ENCODE measurements at regions not wholly inside any gene's neighbourhood (a gene's known extent, or its start where the extent isn't known, plus 50 kb on each side); places are given as distances from the start of the nearest gene placed in this dataset.
"Not testable (repeated sequence)": the region's sequence is repeated elsewhere in the genome, so short reads cannot be mapped to it uniquely, and the experiment has no call there.

- H3K27ac ChIP-seq (ENCODE audit: insufficient read depth in 1 of 2, low read depth in 1 of 2, low read length in 2 of 2, poor library complexity in 1 of 2, severe bottlenecking in 2 of 2); CTCF ChIA-PET; H3K4me3 ChIP-seq (ENCODE audit: control insufficient read depth in 1 of 7, extremely low read depth in 1 of 7, insufficient read depth in 4 of 7, low read depth in 2 of 7, low read length in 6 of 7); POLR2A ChIA-PET; H3K36me3 ChIP-seq (ENCODE audit: control insufficient read depth in 4 of 4, insufficient read depth in 4 of 4, low read length in 3 of 4); H3K27me3 ChIP-seq (replicated peaks in 2 of 5; ENCODE audit: control insufficient read depth in 4 of 5, insufficient read depth in 5 of 5, low read length in 4 of 5); H3K9me3 ChIP-seq (ENCODE audit: control extremely low read depth in 1 of 5, control insufficient read depth in 4 of 5, insufficient read depth in 2 of 5, low read depth in 1 of 5, low read length in 4 of 5); DNase-seq; H3K4me1 ChIP-seq (ENCODE audit: control extremely low read depth in 1 of 4, control insufficient read depth in 4 of 4, insufficient read depth in 4 of 4, low read length in 3 of 4): not testable (repeated sequence)
- 78% methylated on average over 1 of the region's 4 CpGs for WGBS (ENCODE audit: insufficient coverage)
Measured at GRCh38 chr13:81226830-81227229, 885.9 kb upstream of the SPRY2 start.

DNA sequence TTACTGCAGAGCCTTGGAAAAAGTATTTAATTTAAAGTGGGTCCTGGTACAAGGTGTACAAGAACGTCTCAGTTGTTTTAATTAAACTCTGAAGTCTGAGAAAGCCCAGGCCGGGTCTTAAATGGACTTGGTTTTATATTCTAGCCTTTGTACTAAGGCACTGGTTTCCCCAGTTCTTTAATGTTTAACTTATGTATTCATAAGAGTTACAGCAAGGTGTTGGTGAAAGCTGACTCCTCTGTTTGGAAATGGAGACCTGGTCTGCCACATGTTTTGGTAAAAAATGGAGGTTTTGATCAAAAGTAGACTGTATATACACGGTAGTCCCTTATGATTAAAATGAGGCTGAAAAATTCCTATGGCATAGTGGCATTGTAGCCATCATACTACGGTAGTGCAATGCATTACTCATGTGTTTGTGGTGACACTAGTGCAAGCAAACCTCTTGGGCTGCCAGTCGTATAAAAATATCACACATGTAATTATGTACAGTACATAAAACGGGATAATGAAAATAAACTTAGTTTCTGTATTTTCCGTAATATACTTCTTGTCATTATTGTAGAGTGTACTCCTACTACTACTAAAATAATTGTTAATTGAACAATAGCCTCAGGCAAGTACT, 883.4 kb upstream of the SPRY2 start:
- 100% methylated on average over 2 of the region's 7 CpGs for WGBS (ENCODE audit: insufficient coverage)
- Histone ChIP-seq H3K9me3 (ENCODE audit: control extremely low read depth in 1 of 5, control insufficient read depth in 4 of 5, insufficient read depth in 2 of 5, low read depth in 1 of 5, low read length in 4 of 5) (peaks cover 0 to 1% (median 0%) of the 10 kb centered on the region in 5 experiments), H3K27ac (ENCODE audit: insufficient read depth in 1 of 2, low read depth in 1 of 2, low read length in 2 of 2, poor library complexity in 1 of 2, severe bottlenecking in 2 of 2) (no peak overlapping the region), H3K4me1 (ENCODE audit: control extremely low read depth in 1 of 4, control insufficient read depth in 4 of 4, insufficient read depth in 4 of 4, low read length in 3 of 4) (no peaks in the 10 kb centered on the region), H3K27me3 (replicated peaks in 2 of 5; ENCODE audit: control insufficient read depth in 4 of 5, insufficient read depth in 5 of 5, low read length in 4 of 5) (no peaks in the 10 kb centered on the region), H3K4me3 (ENCODE audit: control insufficient read depth in 1 of 7, extremely low read depth in 1 of 7, insufficient read depth in 4 of 7, low read depth in 2 of 7, low read length in 6 of 7) (no peak overlapping the region), H3K36me3 (ENCODE audit: control insufficient read depth in 4 of 4, insufficient read depth in 4 of 4, low read length in 3 of 4) (no peaks in the 10 kb centered on the region)
- CTCF ChIA-PET: no interaction called here
- POLR2A ChIA-PET: no interaction called here
- DNase-seq: no peak

DNA sequence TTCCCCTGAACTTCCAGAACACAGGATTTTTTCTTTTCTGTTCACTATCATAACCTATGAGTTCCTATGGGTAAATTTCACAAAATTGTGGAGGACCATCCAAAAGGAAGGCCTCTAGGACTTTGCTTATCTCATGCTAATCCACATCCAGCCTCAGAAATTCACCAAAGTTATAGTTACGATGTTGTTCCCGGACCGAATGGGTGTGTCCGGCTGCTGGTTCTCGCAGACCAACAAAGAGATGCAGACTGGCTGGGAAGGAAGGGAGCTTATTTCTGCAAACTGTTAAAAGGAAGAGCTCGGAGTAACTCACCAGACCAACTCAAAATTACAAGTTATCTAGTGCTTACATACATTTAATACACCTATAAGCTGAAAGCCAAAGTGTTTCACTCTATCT, 882.9 kb upstream of the SPRY2 start:
- DNase-seq: no peak
- H3K4me1 ChIP-seq (ENCODE audit: control extremely low read depth in 1 of 4, control insufficient read depth in 4 of 4, insufficient read depth in 4 of 4, low read length in 3 of 4): no peaks in the 10 kb centered on the region
- H3K4me3 ChIP-seq (ENCODE audit: control insufficient read depth in 1 of 7, extremely low read depth in 1 of 7, insufficient read depth in 4 of 7, low read depth in 2 of 7, low read length in 6 of 7): no peak overlapping the region
- POLR2A ChIA-PET: no interaction called here
- no peaks in the 10 kb centered on the region for H3K36me3 ChIP-seq (ENCODE audit: control insufficient read depth in 4 of 4, insufficient read depth in 4 of 4, low read length in 3 of 4)
- CTCF ChIA-PET: interaction anchor here (0.6 kb wide), 1 partner anchor 43 kb away, joined by 3 read pairs; no protein-coding TSS in a partner anchor
- no CpG with 5 or more reads among the region's 6 CpGs for WGBS (ENCODE audit: insufficient coverage)
- no peak overlapping the region for H3K27ac ChIP-seq (ENCODE audit: insufficient read depth in 1 of 2, low read depth in 1 of 2, low read length in 2 of 2, poor library complexity in 1 of 2, severe bottlenecking in 2 of 2)
- H3K27me3 ChIP-seq (replicated peaks in 2 of 5; ENCODE audit: control insufficient read depth in 4 of 5, insufficient read depth in 5 of 5, low read length in 4 of 5): no peaks in the 10 kb centered on the region
- H3K9me3 ChIP-seq (ENCODE audit: control extremely low read depth in 1 of 5, control insufficient read depth in 4 of 5, insufficient read depth in 2 of 5, low read depth in 1 of 5, low read length in 4 of 5): peaks cover 0 to 1% (median 0%) of the 10 kb centered on the region in 5 experiments

GRCh38 chr13:81211713-81212112, 870.8 kb upstream of the SPRY2 start:
- no peak for DNase-seq
- CTCF ChIA-PET: no interaction called here
- no peaks in the 10 kb centered on the region for H3K4me1 ChIP-seq (ENCODE audit: control extremely low read depth in 1 of 4, control insufficient read depth in 4 of 4, insufficient read depth in 4 of 4, low read length in 3 of 4)
- no peak overlapping the region for H3K27ac ChIP-seq (ENCODE audit: insufficient read depth in 1 of 2, low read depth in 1 of 2, low read length in 2 of 2, poor library complexity in 1 of 2, severe bottlenecking in 2 of 2)
- no peaks in the 10 kb centered on the region for H3K36me3 ChIP-seq (ENCODE audit: control insufficient read depth in 4 of 4, insufficient read depth in 4 of 4, low read length in 3 of 4)
- no peaks in the 10 kb centered on the region for H3K9me3 ChIP-seq (ENCODE audit: control extremely low read depth in 1 of 5, control insufficient read depth in 4 of 5, insufficient read depth in 2 of 5, low read depth in 1 of 5, low read length in 4 of 5)
- no peak overlapping the region for H3K4me3 ChIP-seq (ENCODE audit: control insufficient read depth in 1 of 7, extremely low read depth in 1 of 7, insufficient read depth in 4 of 7, low read depth in 2 of 7, low read length in 6 of 7)
- WGBS (ENCODE audit: insufficient coverage): 100% methylated on average over 1 of the region's 2 CpGs
- H3K27me3 ChIP-seq (replicated peaks in 2 of 5; ENCODE audit: control insufficient read depth in 4 of 5, insufficient read depth in 5 of 5, low read length in 4 of 5): no peaks in the 10 kb centered on the region
- POLR2A ChIA-PET: no interaction called here

DNA sequence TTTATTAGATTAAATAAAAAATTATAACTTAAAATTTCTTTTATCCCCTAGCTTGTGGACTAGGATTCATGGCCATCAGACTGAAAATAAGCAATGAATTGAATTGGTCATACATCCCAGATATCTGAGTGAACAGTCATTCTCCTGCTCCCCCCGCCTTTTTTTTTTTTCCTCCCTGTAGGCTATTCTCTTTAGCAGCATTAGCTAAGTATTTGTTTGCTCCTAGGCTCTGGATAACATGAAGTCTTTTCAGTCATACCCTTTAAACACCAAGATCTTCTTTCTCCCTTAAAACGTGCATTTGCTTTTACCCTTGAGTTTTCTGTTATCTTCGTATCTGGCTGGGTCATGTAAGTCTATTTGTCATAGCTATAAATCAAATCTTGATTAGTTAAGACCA, 866.7 kb upstream of the SPRY2 start:
- DNase-seq: no peak
- no peaks in the 10 kb centered on the region for H3K36me3 ChIP-seq (ENCODE audit: control insufficient read depth in 4 of 4, insufficient read depth in 4 of 4, low read length in 3 of 4)
- no peaks in the 10 kb centered on the region for H3K9me3 ChIP-seq (ENCODE audit: control extremely low read depth in 1 of 5, control insufficient read depth in 4 of 5, insufficient read depth in 2 of 5, low read depth in 1 of 5, low read length in 4 of 5)
- POLR2A ChIA-PET: no interaction called here
- no peak overlapping the region for H3K27ac ChIP-seq (ENCODE audit: insufficient read depth in 1 of 2, low read depth in 1 of 2, low read length in 2 of 2, poor library complexity in 1 of 2, severe bottlenecking in 2 of 2)
- no peak overlapping the region for H3K4me3 ChIP-seq (ENCODE audit: control insufficient read depth in 1 of 7, extremely low read depth in 1 of 7, insufficient read depth in 4 of 7, low read depth in 2 of 7, low read length in 6 of 7)
- 100% methylated on average over 1 of the region's 3 CpGs for WGBS (ENCODE audit: insufficient coverage)
- CTCF ChIA-PET: interaction anchor here (0.7 kb wide), 1 partner anchor 44 kb away, joined by 3 read pairs; no protein-coding TSS in a partner anchor
- no peaks in the 10 kb centered on the region for H3K4me1 ChIP-seq (ENCODE audit: control extremely low read depth in 1 of 4, control insufficient read depth in 4 of 4, insufficient read depth in 4 of 4, low read length in 3 of 4)
- no peaks in the 10 kb centered on the region for H3K27me3 ChIP-seq (replicated peaks in 2 of 5; ENCODE audit: control insufficient read depth in 4 of 5, insufficient read depth in 5 of 5, low read length in 4 of 5)

DNA sequence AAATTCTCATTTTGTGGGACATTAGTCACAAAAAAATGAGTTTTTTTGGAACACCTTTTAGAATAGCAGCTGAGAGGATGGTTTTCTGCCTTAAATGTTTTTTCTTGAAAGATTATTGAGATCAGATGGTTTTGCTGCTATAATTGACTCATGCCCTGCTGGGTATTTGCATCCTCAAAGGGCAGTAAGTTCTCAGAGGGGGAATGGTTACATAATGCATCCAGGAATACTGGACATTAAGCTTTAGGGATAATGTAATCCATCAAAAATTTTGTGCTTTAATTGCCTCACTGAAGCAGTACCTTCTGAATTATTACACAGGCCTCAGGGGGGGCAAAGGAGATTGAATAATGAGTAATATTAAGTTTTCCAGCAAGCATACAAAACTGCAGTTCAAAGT, 866.3 kb upstream of the SPRY2 start:
- Histone ChIP-seq H3K36me3 (ENCODE audit: control insufficient read depth in 4 of 4, insufficient read depth in 4 of 4, low read length in 3 of 4) (no peaks in the 10 kb centered on the region), H3K27me3 (replicated peaks in 2 of 5; ENCODE audit: control insufficient read depth in 4 of 5, insufficient read depth in 5 of 5, low read length in 4 of 5) (no peaks in the 10 kb centered on the region), H3K4me3 (ENCODE audit: control insufficient read depth in 1 of 7, extremely low read depth in 1 of 7, insufficient read depth in 4 of 7, low read depth in 2 of 7, low read length in 6 of 7) (no peak overlapping the region), H3K9me3 (ENCODE audit: control extremely low read depth in 1 of 5, control insufficient read depth in 4 of 5, insufficient read depth in 2 of 5, low read depth in 1 of 5, low read length in 4 of 5) (no peaks in the 10 kb centered on the region), H3K27ac (ENCODE audit: insufficient read depth in 1 of 2, low read depth in 1 of 2, low read length in 2 of 2, poor library complexity in 1 of 2, severe bottlenecking in 2 of 2) (no peak overlapping the region), H3K4me1 (ENCODE audit: control extremely low read depth in 1 of 4, control insufficient read depth in 4 of 4, insufficient read depth in 4 of 4, low read length in 3 of 4) (no peaks in the 10 kb centered on the region)
- POLR2A ChIA-PET: no interaction called here
- DNase-seq: no peak
- CTCF ChIA-PET: interaction anchor here (0.7 kb wide), 1 partner anchor 44 kb away, joined by 3 read pairs; no protein-coding TSS in a partner anchor

GRCh38 chr13:81203783-81204182, 862.9 kb upstream of the SPRY2 start:
- no peak overlapping the region for H3K27ac ChIP-seq (ENCODE audit: insufficient read depth in 1 of 2, low read depth in 1 of 2, low read length in 2 of 2, poor library complexity in 1 of 2, severe bottlenecking in 2 of 2)
- no peak overlapping the region for H3K4me3 ChIP-seq (ENCODE audit: control insufficient read depth in 1 of 7, extremely low read depth in 1 of 7, insufficient read depth in 4 of 7, low read depth in 2 of 7, low read length in 6 of 7)
- H3K9me3 ChIP-seq (ENCODE audit: control extremely low read depth in 1 of 5, control insufficient read depth in 4 of 5, insufficient read depth in 2 of 5, low read depth in 1 of 5, low read length in 4 of 5): no peaks in the 10 kb centered on the region
- no CpG with 5 or more reads among the region's 1 CpG for WGBS (ENCODE audit: insufficient coverage)
- POLR2A ChIA-PET: no interaction called here
- no peak for DNase-seq
- no peaks in the 10 kb centered on the region for H3K36me3 ChIP-seq (ENCODE audit: control insufficient read depth in 4 of 4, insufficient read depth in 4 of 4, low read length in 3 of 4)
- no peaks in the 10 kb centered on the region for H3K4me1 ChIP-seq (ENCODE audit: control extremely low read depth in 1 of 4, control insufficient read depth in 4 of 4, insufficient read depth in 4 of 4, low read length in 3 of 4)
- CTCF ChIA-PET: no interaction called here
- H3K27me3 ChIP-seq (replicated peaks in 2 of 5; ENCODE audit: control insufficient read depth in 4 of 5, insufficient read depth in 5 of 5, low read length in 4 of 5): no peaks in the 10 kb centered on the region

Data from common myeloid progenitor, CD34-positive (primary cell).